ENCODE measurements at regions not wholly inside any gene's neighbourhood (a gene's known extent, or its start where the extent isn't known, plus 50 kb on each side); places are given as distances from the start of the nearest gene placed in this dataset.

GRCh38 chr9:108516391-108516790, 339.4 kb downstream of the ACTL7B start:
- Histone ChIP-seq H2AFZ (ENCODE audit: low read length) (no peak overlapping the region), H3F3A (ENCODE audit: low read depth) (no peaks in the 10 kb centered on the region), H3K9ac (ENCODE audit: low read depth, low read length, poor library complexity, severe bottlenecking) (no peak overlapping the region), H3K9me2 (replicated peaks; ENCODE audit: low read depth, low read length) (no peaks in the 10 kb centered on the region), H3K4me1 (ENCODE audit: insufficient read depth, low read length, poor library complexity, severe bottlenecking) (no peaks in the 10 kb centered on the region), H3K79me2 (ENCODE audit: insufficient read depth, low read length) (no peaks in the 10 kb centered on the region), H3K27me3 (ENCODE audit: insufficient read depth, low read length, poor library complexity, severe bottlenecking) (no peaks in the 10 kb centered on the region), H3K9me3 (ENCODE audit: insufficient read depth, low read depth, low read length) (0 out of 2 replicates have a peak, but pooled peaks cover 1% of the 10 kb centered on the region), H3K4me2 (ENCODE audit: low read depth, low read length, poor library complexity, severe bottlenecking) (no peak overlapping the region), H3K36me3 (ENCODE audit: insufficient read depth, low read length) (no peaks in the 10 kb centered on the region), H4K20me1 (ENCODE audit: insufficient read depth, low read length, poor library complexity, severe bottlenecking) (no peaks in the 10 kb centered on the region), H3K4me3 (ENCODE audit: low read length, poor library complexity, severe bottlenecking) (no peak overlapping the region)
- TF ChIP-seq EZH2phosphoT487 (IDR thresholded peaks at IDR 0.05; ENCODE audit: borderline replicate concordance) = no peak
- no peak for TF ChIP-seq CTCF (conservative IDR thresholded peaks at IDR 0.05; ENCODE audit: low read length)

GRCh38 chr9:108515856-108516255, 339.9 kb downstream of the ACTL7B start:
- H3K9ac ChIP-seq (ENCODE audit: low read depth, low read length, poor library complexity, severe bottlenecking) = no peak overlapping the region
- H3K4me2 ChIP-seq (ENCODE audit: low read depth, low read length, poor library complexity, severe bottlenecking) = no peak overlapping the region
- H3K9me3 ChIP-seq (ENCODE audit: insufficient read depth, low read depth, low read length) = 0 out of 2 replicates have a peak, but pooled peaks cover 2% of the 10 kb centered on the region
- no peak overlapping the region for H3K4me3 ChIP-seq (ENCODE audit: low read length, poor library complexity, severe bottlenecking)
- no peaks in the 10 kb centered on the region for H4K20me1 ChIP-seq (ENCODE audit: insufficient read depth, low read length, poor library complexity, severe bottlenecking)
- H3K79me2 ChIP-seq (ENCODE audit: insufficient read depth, low read length) = no peaks in the 10 kb centered on the region
- H2AFZ ChIP-seq (ENCODE audit: low read length) = no peak overlapping the region
- no peaks in the 10 kb centered on the region for H3K27me3 ChIP-seq (ENCODE audit: insufficient read depth, low read length, poor library complexity, severe bottlenecking)
- no peaks in the 10 kb centered on the region for H3K4me1 ChIP-seq (ENCODE audit: insufficient read depth, low read length, poor library complexity, severe bottlenecking)
- no peaks in the 10 kb centered on the region for H3K36me3 ChIP-seq (ENCODE audit: insufficient read depth, low read length)
- TF ChIP-seq CTCF (conservative IDR thresholded peaks at IDR 0.05; ENCODE audit: low read length) = no peak
- TF ChIP-seq EZH2phosphoT487 (IDR thresholded peaks at IDR 0.05; ENCODE audit: borderline replicate concordance) = no peak
- no peaks in the 10 kb centered on the region for H3K9me2 ChIP-seq (replicated peaks; ENCODE audit: low read depth, low read length)
- no peaks in the 10 kb centered on the region for H3F3A ChIP-seq (ENCODE audit: low read depth)

GRCh38 chr9:108512426-108513173, 343.2 kb downstream of the ACTL7B start:
- H3K9me2 ChIP-seq (replicated peaks; ENCODE audit: low read depth, low read length) = no peaks in the 10 kb centered on the region
- no peak overlapping the region for H3K9ac ChIP-seq (ENCODE audit: low read depth, low read length, poor library complexity, severe bottlenecking)
- no peak overlapping the region for H2AFZ ChIP-seq (ENCODE audit: low read length)
- no peaks in the 10 kb centered on the region for H4K20me1 ChIP-seq (ENCODE audit: insufficient read depth, low read length, poor library complexity, severe bottlenecking)
- no peaks in the 10 kb centered on the region for H3K79me2 ChIP-seq (ENCODE audit: insufficient read depth, low read length)
- TF ChIP-seq CTCF (conservative IDR thresholded peaks at IDR 0.05; ENCODE audit: low read length) (no peak), EZH2phosphoT487 (IDR thresholded peaks at IDR 0.05; ENCODE audit: borderline replicate concordance) (no peak)
- no peaks in the 10 kb centered on the region for H3K27me3 ChIP-seq (ENCODE audit: insufficient read depth, low read length, poor library complexity, severe bottlenecking)
- H3K4me3 ChIP-seq (ENCODE audit: low read length, poor library complexity, severe bottlenecking) = no peak overlapping the region
- no peak overlapping the region for H3K4me2 ChIP-seq (ENCODE audit: low read depth, low read length, poor library complexity, severe bottlenecking)
- no peaks in the 10 kb centered on the region for H3F3A ChIP-seq (ENCODE audit: low read depth)
- H3K4me1 ChIP-seq (ENCODE audit: insufficient read depth, low read length, poor library complexity, severe bottlenecking) = no peaks in the 10 kb centered on the region
- H3K9me3 ChIP-seq (ENCODE audit: insufficient read depth, low read depth, low read length) = 0 out of 2 replicates have a peak, but pooled peaks cover 2% of the 10 kb centered on the region
- H3K36me3 ChIP-seq (ENCODE audit: insufficient read depth, low read length) = no peaks in the 10 kb centered on the region

Data from Loucy (cell line).